T-helper 2 cell (primary cell): ENCODE measurements at regions not wholly inside any gene's neighbourhood (a gene's known extent, or its start where the extent isn't known, plus 50 kb on each side); places are given as distances from the start of the nearest gene placed in this dataset.

Experiments used
- DNase-seq, 5 experiments: peaks; one replicate each; pipeline versions ENCODE4 v3.0.0 to v3.0.0-alpha.2; 2012 to 2022

DNA sequence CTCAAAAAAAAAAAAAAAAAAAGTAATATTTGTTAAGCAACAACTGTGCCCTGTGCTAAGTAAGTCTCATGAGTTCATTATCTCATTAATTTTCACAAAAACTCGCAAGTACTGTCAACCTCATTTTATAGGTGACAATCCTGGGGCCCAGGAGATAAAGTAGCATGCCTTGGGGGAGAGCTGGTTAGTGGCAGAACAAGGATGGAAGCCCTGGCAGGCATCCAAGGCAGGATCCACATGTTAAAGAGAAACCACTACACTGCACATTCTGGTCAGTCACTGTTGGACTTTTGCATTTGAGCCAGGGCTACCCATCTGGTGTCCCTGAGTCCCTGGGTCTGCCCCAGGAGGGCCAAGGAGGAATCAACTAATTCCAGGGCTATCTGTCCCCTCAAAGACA, 54.6 kb downstream of the ZFP36L2 start:
- no peak for DNase-seq

DNA sequence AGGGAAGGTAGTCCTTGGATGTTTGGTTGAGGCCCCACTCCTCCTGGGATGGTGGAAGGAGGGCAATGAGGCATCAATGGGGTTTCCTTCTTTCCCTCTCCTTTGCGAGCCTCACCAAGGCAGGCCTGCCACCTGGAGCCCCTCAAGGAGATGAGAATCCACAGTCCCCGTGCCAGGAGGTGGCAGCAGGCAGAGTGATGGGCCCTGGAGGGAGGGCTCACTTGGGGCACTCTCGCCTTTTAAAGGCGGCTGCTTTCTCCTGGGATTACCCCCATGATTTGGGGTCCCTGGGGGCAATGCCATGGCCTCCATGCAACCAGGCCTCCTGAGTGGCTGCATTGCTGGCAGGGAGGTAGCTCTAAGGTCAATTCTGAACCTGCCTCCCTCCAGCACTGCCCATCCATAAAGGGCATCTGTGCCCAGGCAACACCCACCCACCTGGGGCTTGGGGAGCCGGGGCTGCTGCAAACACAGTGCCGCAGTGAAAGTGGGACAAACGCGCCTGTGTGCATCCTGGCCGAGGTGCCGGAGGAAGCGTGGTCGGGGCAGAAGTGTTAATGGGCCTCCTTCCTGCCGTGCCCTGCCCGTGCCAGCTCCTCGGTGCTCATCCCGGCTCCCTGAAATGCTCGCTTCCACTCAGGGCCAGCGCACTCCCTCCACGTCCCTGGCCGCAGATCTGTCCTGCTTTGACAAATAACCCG, 55.9 kb downstream of the ZFP36L2 start:
- DNase-seq = peak in 1 of 5 experiments; percentile 26

DNA sequence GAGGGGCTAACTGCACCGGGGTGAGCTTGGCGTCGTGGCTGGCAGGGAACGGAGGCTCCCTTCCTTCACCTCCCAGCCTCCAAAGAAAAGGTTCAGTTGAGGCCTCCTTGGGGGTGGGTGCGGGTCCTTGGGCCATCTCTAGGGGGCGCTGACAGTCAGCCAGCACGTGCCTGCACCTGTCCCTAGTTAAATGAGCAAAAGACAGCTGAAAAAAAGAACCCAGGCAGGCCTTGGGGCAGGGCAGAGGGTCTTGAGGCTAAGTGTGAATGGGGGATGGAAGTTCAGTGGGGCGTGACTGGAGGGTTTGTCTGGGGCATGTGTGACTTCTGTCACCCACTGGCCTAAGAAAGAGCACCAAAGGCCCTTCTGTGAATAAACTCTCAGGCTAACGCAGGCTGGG, 56.4 kb downstream of the ZFP36L2 start:
- DNase-seq = peak; percentile 26 to 80 (median 55)

DNA sequence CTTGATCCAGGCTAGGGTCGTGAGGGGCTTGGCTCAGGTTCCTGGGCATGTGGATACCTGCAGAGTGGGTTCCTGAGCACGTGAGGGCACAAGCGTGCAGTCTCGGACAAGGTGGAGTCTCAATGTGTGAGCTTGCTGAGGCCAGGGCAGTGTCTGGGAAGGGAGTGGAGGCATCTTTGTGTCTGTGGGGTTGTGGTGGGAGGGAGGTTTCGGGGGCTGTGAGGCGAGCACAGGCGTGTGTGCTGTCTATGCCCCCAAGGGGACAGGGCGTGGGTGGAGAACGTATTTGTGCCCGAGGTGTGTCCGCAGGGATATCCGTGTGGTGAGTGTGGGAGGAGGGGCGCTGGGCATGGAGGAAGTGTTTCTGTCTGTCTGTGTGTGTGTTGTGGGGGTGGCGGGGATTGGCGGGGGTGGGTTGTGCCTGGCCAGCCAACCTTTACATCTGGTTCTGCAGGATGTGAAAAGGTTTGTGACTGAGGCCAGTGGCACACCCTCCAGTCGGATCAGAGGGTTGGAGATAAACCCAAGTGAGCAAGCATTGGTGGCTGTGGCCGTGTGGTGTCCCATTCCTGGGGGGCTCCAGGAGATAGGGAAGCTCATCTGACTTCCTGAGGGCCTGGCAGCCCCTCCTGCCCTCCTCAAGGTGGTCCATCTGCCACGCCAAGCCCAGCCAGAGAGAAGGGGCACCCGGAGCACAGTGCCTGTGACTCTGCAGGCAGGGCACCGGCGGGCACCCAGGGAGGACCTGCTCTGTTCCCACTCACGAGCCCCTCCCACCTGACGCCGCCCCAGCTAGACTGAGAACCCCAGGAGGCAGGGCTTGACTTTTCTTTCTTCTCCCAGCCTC, 57.1 kb downstream of the ZFP36L2 start:
- peak in 2 of 5 experiments; percentile 27 to 55 for DNase-seq

DNA sequence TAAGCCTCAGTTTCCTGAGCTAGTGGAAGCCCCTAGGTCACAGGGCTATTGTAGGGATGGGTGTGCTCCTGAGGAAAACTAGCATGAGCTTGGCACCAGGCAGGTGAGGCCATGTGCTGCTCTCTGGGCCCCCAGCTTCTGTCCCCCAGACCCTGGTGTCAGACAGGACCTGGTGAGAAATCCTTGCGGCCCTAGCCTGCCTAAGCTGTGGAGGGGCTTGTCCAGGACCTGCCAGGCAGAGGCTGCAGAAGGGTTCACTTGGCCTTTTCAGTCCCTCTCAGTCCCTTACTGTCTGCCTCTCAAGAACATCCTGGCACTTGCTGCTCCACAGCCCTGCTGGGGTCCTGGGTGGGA, 58.4 kb downstream of the ZFP36L2 start:
- no peak for DNase-seq

DNA sequence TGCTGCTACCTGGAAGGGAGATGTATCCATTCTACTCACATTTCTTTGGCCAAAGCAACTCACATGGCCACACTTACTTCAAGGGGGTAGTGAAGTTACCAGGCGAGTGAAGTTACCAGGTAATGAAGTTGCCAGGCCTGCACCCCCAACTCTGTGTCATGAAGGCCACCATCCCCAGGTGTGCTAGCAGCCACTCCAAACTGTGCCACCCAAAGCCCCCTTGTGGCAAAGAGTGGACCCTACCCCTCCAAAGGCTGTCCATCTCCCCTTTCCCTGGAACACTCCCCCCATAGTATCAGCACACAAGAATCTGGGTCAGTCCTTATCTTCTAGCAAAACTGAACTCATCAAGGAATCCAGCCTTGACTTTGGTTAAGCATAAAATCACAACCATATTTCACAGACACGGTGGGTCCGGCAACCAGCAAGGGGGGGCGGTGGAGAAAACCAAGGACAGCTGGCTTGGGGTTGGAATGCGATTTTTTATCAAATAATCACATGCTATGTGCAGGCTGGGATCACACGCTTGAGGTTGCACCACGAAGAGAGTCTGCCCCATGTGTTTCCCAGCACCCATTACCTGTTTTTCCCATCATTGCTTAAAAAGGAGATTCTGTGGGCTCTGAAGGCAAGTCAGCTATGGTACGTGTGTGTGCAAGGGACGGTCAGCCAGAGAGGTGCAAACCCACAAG, 60.9 kb downstream of the ZFP36L2 start:
- DNase-seq = no peak

DNA sequence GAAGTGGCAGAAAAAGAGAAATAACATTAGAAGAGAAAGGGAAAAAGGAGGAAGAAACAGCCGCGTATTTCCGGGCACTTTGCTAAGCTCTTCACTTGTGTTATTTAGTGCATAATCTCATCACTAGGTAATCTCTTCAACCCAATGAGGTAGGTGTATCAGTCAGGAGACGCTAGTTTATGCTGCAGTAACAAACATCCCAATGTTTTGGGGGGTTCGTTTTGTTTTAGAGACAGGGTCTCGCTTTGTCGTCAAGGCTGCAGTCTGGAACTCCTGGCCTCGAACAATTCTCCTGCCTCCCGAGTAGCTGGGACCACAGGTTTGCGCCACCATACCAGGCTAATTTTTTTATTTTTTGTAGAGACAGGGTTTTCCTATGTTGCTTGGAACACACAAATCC, 61.7 kb downstream of the ZFP36L2 start:
- no peak for DNase-seq

DNA sequence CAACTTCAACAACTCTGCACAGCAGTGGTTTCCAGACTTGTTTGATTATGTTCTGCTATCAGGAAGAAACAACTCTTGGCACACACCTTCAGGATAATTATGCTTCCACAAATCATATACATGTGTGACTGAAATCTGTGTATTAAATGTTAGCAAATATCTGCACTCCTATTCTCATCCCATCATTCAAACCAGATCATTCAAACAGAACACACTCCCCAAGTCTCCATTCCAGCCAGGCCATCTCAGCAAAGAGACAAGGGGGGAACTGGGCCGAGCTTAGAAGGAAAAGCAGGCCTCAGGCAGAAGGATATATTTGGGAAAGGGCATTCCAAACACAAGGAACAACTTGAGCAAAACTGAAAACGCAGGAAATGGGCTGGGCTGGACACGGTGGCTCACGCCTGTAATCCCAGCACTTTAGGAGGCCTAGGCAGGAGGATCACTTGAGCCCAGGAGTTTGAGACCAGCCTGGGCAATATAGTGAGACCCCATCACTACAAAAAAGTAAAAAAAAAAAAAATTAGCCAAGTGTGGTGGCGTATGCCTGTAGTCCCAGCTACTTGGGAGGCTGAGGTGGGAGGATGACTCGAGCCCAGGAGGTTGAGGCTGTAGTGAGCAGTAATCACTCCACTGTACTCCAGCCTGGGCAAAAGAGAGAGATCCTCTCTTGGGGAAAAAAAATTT, 62.7 kb downstream of the ZFP36L2 start:
- DNase-seq = no peak

DNA sequence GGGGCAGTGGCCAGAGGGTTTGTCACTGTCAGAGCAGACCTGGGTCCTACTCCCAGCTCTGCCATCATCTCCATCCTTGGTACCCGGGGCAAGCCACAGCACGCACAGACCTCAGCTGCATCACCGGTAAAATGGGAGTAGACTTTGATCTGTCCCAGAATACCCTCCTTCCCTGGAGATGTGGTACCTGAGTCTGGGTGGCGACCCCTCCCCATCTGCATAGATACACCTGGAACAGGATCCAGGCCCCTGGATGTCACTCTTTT, 64.0 kb downstream of the ZFP36L2 start:
- DNase-seq = no peak

DNA sequence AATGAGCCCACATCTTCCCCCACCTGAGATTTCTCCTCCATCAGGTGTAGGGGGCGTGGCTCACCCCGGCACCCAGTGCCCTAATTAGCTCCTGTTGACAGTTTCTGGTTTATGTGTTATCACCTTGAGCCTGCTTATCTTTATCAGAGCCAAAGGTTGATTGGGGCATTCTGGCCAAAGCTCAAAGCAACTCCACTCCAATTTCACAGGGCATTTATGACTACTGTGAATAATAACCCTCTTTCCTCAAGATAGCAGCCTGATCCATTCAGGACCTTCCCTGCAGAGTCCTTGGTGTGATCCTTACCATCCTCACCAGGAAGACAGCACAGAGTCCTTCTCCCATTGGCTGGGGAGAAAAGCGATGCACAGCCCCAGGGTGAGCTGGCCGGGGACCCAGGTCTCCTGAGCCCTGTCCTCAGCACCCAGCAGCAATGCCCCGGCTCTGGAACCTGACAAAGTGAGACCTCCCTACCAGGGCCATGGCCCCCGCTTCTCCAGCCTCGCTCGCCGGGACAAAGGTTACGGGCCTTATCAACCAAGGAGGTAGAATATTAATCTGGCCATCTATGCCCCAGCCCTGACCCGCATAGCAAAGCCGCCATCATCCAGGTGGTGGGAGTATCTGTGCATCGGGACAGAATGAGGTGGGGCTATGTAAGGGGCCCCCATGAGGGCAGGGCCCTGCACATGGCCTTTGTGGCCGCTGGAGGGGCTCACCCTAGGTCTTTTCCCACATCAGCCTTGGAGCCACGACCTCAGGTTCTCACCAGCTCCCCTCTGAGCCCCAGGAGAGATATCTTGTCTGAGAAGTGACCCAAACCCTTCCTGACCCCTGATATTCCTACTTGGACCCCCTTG, 64.5 kb downstream of the ZFP36L2 start:
- no peak for DNase-seq

DNA sequence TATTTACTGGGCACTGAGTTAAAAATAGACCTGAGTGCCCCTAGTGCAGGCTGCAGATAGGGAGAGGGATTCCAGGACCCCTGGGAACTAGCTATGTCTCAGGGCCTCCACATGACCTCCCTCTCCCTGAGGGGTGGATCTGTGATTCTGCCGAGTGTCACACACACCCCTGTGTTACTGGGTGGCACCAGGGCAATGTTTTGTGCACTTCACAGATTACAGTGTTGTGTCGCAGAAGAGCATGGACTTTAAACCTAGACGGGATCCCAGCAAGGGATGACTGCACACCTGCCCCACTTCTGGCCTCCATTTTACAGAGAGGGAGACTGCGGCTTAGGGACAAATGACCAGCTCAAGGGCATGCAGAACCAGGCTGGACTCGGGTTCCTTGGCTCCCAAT, 65.6 kb downstream of the ZFP36L2 start:
- no peak for DNase-seq

DNA sequence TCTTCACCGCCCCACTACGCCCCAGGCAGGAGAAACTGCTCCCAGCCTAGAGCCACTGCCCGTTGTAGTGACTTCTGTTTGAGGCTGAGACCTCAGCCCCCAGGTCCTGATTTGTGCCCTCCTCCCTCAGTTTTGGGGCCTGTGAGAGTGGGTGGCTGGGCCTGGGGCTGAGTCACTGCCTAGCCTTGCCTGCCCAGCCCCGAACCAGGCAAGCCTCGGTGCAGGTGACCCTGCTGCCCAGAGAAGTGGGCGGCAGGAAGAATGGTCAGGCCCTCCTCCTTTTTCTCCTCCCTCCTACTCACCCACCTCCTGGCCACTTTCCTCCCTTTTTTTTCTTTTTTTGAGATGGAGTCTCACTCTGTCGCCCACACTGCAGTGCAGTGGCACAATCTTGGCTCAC, 66.6 kb downstream of the ZFP36L2 start:
- no peak for DNase-seq

DNA sequence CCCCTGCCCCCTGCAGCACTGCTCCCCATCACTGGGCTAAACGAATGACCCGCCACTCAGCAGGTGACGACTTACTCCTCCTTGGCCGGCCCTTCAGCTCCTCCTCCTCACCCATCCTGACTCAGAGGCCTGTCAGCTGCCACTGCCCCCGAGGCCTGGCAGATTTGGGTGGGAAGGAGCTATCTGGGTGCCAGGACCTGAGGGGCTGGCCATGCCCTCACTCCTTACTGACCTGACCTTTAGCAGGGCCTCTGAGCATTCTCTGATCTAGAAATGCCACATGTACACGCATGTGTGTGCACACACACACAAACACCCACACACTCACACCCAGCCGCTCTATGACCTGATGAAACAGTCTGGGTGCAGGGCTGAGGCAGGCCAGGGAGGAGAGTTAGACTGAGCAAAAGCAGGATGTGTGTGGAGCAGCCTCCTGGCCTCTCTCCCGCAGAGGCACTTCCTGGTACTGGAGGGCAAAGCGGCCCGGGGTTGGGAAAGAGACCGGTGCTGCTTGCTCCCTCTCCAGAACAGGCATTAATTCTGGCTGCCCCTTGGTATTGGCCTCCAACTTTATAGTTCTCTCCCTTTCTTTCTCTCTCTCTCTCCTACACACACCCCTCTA, 68.0 kb downstream of the ZFP36L2 start:
- DNase-seq = peak in 2 of 5 experiments; percentile 27 to 92

DNA sequence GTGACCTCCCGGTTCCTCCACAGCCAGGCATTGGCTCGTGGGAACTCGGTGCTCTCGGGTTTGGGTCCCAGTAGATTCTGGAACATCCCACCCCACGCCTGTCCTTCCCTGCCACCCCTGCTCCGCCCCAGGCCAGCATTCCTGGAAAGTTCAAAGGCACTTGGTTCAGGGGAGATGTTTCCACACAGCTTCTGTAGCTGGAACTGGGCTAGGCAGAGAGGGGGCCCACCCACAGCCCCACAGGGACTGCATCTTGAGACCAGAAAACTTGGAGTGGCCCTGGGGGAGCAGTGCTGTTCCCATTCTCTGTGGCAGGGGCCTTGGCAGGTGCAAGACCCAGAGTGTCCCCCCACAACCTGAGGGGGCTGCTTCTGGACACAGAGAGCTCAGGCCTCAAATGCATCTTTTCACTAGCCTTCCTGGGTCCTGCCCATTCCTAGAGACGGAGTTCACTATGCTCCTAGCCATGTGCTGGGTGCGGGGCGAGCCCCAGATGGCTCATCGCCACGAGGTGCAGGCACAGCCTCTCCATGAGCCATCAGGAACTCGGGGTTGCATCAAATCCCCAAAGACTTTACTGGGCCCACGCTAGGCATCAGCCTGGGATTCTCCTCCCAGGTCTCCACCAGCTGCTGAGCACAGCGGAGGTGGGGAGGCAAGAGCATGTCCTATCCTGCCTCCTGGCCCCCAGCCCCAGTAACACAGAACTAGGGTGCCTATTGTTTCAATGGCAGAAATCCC, 68.7 kb downstream of the ZFP36L2 start:
- no peak for DNase-seq

DNA sequence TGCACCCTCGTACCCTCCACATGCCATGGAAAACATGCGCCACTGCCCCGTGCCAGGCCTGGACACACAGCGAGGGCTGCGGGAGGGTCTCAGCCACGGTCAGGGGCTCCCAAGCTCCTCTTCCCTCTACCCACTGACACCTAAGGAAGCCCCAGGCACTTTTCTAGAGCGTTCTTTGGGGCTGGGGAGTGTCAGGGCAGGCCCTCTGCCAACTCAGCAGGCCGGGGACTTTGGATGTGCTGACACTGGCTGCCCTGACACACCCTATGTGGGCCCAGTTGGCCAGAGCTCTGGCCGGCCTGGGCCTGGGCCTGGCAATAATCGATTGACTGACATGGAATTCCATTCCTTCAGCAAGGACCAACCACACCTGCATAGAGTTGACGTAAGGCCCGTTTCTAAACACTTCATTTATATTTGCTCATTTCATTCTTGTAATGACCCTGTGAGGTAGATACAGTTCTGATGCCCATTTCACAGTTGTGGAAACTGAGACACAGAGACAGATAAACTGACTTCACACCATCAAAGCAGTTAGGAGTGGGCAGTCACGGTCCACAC, 70.5 kb downstream of the ZFP36L2 start:
- DNase-seq = no peak

DNA sequence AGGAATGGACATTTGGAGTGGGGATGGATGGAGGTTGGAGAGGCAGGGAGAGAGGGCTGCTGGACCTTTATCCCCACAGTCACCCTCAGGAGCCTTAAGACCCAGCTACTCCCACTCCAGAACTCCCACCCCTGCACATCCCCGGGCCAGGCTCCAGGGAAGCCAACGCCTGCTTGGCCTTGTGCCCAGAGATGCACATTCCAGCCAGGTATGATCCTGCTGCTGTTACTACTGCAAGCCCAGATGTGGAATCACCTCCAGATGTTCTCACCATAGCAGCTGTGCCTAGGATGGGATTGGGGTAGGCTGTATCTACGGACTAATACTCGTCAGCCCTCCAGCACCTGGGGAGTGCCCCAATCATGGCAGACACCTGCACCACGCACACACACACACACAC, 71.7 kb downstream of the ZFP36L2 start:
- no peak for DNase-seq

DNA sequence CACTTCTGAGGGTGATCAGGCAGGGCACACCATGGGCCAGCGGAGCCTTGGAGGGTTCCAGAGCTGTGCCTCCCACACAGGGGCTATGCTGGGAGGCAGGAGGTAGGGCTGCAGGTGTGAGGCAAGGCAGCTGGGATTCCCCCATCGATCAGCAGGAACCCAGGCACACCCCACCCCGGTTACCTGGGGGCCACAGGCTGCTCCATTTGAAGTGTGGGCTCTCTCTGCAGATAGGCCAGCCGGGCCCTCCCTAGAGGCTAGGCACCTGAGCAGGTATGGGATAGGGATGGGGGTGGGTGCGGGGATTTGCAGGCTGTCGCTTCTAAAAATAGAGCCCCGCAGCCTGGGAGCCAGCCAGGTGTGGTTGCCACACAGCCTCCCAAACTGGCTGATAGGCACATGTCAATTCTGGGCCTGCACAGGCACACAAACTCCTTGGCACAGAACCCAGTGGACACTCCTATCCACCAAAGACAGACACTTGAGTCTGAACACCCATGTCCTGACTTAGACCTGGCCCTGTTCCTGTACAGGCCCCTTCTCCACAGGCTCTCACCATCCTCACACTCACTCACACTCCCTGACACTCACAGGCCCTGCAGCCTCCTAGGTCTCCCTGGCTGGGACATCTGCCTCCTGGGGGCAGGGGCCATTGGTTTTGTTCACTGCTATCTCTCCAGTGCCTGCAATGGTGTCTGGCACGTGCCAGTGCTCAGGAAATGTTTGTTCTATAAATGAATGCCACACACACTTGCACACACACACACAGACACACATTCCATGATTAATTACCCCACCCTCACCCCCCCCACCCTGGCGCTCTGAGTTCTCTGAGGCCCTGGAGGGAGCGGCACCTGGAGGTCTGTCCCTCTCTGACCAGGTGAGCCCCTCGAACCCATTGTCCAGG, 73.4 kb downstream of the ZFP36L2 start:
- no peak for DNase-seq

DNA sequence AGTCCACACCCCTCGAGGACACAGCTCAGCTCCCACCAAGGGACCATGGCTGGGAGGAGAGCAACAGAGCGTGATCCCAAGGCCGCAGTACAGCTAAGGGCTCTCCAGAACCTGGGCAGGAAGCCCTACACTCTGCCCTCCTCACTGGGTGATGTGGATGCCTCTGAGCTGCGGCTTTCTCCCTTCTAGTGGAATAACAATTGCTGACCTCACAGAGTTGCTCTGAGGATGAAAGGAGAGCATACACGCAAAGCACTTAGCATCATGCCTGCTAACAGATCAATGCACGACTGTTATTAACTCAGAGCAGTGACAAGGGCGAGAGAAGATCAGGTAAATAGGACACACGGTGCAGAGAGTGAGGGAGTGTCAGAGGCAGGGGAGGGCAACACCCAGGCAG, 74.2 kb downstream of the ZFP36L2 start:
- DNase-seq = no peak

DNA sequence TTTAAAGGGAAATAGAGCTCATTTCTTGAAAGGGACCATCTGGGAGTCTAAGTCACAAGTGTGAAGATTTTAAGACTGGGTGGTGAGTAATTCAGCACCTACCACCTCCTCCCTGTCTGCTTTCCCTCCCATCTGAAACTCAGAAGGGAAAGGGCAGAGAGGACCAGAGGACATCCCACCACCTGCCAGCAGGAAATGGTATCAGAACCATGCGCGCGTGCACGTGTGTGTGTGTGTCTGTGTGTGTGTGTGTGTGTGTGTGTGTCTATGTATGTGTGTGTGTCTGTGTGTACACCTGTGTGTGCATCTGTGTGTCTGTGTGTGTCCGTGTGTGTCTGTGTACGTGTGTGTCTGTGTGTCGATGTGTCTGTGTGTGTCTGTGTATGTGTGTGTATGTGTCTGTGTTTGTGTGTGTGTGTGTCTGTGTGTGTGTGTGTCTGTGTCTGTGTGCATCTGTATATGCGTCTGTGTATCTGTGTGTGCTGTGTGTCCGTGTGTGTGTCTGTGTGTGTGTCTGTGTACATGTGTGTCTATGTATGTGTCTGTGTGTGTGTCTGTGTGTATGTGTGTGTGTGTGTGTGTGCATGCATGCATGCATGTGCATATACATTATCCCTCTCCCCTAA, 76.8 kb downstream of the ZFP36L2 start:
- peak in 1 of 5 experiments; percentile 82 for DNase-seq
